Cardiac muscle cell (in vitro differentiated cells and primary cell): ENCODE measurements at regions not wholly inside any gene's neighbourhood (a gene's known extent, or its start where the extent isn't known, plus 50 kb on each side); places are given as distances from the start of the nearest gene placed in this dataset.

ENCODE experiments used
- DNase-seq, 2 donors: peaks; one replicate each; pipeline versions ENCODE4 v3.0.0 to v3.0.0-alpha.2; 2010 to 2017; ENCODE audit warnings: low read depth in 1 of 2, low spot score in 1 of 2
- H3K27ac ChIP-seq: fragments of 200-600 bp; sonication (generic); 2 replicates; pipeline ENCODE4 v1.5.1; 2016
- H3K27me3 ChIP-seq: fragments of 200-600 bp; sonication (generic); 2 replicates; pipeline ENCODE4 v1.6.0; 2016; ENCODE audit warnings: control low read depth
- H3K36me3 ChIP-seq: fragments of 200-600 bp; sonication (generic); 2 replicates; pipeline ENCODE4 v1.5.1; 2016; ENCODE audit warnings: control low read depth
- H3K4me1 ChIP-seq: fragments of 200-600 bp; sonication (generic); 2 replicates; pipeline ENCODE4 v1.8.1; 2017; ENCODE audit warnings: low read depth, mild to moderate bottlenecking, mixed run types
- H3K4me3 ChIP-seq: fragments of 200-600 bp; sonication (generic); 2 replicates; pipeline ENCODE4 v1.5.1; 2016; ENCODE audit warnings: mild to moderate bottlenecking
- H3K9me3 ChIP-seq: fragments of 200-600 bp; sonication (generic); 2 replicates; pipeline ENCODE4 v1.5.1; 2017; ENCODE audit warnings: low read depth, mild to moderate bottlenecking, control low read depth
- TF ChIP-seq, protein P1 (sequence below): IDR thresholded peaks from 2 replicates; pipeline ENCODE4 v1.5.1; 2012; ENCODE audit warnings: low read depth, mild to moderate bottlenecking, low read length

GRCh38 chr10:31173752-31174151 lies 142.1 kb upstream of the ZNF438 start:
- Histone ChIP-seq H3K9me3 (no peaks in the 10 kb centered on the region), H3K27ac (no peak overlapping the region), H3K4me3 (no peak overlapping the region), H3K27me3 (no peaks in the 10 kb centered on the region), H3K36me3 (no peaks in the 10 kb centered on the region), H3K4me1 (no peaks in the 10 kb centered on the region)
- TF ChIP-seq, protein P1, sequence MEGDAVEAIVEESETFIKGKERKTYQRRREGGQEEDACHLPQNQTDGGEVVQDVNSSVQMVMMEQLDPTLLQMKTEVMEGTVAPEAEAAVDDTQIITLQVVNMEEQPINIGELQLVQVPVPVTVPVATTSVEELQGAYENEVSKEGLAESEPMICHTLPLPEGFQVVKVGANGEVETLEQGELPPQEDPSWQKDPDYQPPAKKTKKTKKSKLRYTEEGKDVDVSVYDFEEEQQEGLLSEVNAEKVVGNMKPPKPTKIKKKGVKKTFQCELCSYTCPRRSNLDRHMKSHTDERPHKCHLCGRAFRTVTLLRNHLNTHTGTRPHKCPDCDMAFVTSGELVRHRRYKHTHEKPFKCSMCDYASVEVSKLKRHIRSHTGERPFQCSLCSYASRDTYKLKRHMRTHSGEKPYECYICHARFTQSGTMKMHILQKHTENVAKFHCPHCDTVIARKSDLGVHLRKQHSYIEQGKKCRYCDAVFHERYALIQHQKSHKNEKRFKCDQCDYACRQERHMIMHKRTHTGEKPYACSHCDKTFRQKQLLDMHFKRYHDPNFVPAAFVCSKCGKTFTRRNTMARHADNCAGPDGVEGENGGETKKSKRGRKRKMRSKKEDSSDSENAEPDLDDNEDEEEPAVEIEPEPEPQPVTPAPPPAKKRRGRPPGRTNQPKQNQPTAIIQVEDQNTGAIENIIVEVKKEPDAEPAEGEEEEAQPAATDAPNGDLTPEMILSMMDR = no peak
- DNase-seq = no peak

GRCh38 chr10:31179091-31179680 lies 139.8 kb upstream of the ZEB1 start:
- TF ChIP-seq, protein P1 = no peak
- no peak for DNase-seq

DNA sequence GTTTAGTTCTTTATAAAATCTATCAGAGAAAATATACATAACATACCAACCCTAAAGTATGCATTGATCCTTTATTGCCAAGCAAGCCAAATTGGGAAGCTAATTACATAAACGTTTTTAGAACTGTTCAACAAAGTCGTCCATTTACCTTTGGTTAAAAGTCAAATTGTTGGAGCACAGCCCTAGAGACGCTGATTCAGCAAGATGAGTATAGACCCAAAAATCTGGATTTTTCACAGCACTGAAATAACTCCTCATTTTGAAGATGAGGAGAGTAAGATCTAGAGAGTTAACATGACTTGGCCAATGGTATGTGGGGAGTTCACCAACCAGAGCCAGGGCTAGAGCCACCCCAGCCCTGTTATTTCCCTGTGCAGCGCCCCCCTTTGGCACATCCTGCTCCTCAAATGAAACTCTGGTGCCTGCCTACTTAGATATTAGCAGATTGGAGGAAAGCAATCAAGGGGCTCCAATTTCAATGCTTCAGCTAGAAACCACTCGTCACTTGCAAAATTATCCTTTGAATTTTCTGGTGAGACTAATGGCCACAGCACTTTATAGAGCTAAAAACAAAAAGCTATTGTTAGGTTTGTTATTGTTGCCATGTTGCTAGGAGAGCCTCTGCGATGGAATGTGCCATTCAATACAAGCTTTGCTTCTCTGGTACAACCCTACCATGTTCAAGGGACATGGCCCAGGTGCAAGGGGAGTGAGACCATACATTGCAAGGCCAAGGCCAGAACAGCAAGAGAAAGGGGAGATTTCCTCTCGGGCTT lies 132.6 kb upstream of the ZEB1 start:
- H3K36me3 ChIP-seq = no peaks in the 10 kb centered on the region
- H3K4me3 ChIP-seq = no peak overlapping the region
- no peaks in the 10 kb centered on the region for H3K4me1 ChIP-seq
- H3K27me3 ChIP-seq = no peaks in the 10 kb centered on the region
- TF ChIP-seq, protein P1 = peak; percentile 5
- H3K9me3 ChIP-seq = no peaks in the 10 kb centered on the region
- peak in 1 of 2 donors; percentile 42 for DNase-seq
- no peak overlapping the region for H3K27ac ChIP-seq

More at GRCh38 chr10:31179091-31179680, 139.8 kb upstream of the ZEB1 start:
- H3K9me3 ChIP-seq = no peaks in the 10 kb centered on the region
- no peak overlapping the region for H3K4me3 ChIP-seq
- H3K27me3 ChIP-seq = no peaks in the 10 kb centered on the region
- H3K36me3 ChIP-seq = no peaks in the 10 kb centered on the region
- no peaks in the 10 kb centered on the region for H3K4me1 ChIP-seq
- no peak overlapping the region for H3K27ac ChIP-seq

GRCh38 chr10:31187182-31187581 lies 131.8 kb upstream of the ZEB1 start:
- Histone ChIP-seq H3K27me3 (no peaks in the 10 kb centered on the region), H3K27ac (no peak overlapping the region), H3K36me3 (no peaks in the 10 kb centered on the region), H3K4me1 (no peaks in the 10 kb centered on the region), H3K9me3 (no peaks in the 10 kb centered on the region), H3K4me3 (no peak overlapping the region)
- no peak for DNase-seq
- TF ChIP-seq, protein P1 = no peak

DNA sequence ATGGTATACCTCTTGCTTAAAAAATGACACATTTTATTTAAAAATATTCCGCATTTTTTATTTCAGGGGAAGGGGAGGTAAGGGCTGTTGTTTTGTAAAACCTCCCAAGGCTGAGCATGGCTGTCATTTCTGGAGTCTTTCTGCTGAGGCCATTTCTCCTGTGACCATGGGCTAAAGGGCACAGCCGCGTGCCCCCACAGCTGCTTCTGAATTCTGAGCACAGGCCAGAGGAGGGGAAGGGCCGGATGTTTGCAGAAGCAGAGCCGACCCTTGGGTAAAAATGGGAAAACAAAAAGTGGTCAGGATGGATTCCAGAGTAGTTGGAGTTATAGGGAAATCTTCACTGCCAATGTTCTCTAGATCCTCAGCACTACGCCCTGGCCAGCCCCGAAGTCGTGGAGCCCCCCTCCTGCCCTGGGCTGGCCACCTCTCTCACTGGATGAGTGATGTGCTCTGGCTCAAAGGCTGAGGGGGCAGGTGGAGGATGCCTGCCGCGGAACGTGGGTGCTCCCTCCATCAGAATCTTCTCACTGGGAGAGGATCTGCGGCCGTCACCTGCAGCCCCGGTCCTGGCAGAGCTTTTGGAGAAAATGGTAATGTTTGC lies 131.3 kb upstream of the ZEB1 start:
- TF ChIP-seq, protein P1 = no peak
- Histone ChIP-seq H3K4me1 (no peaks in the 10 kb centered on the region), H3K4me3 (no peak overlapping the region), H3K27me3 (no peaks in the 10 kb centered on the region), H3K9me3 (no peaks in the 10 kb centered on the region), H3K36me3 (no peaks in the 10 kb centered on the region), H3K27ac (no peak overlapping the region)
- DNase-seq = no peak
